ENCODE measurements at regions not wholly inside any gene's neighbourhood (a gene's known extent, or its start where the extent isn't known, plus 50 kb on each side); places are given as distances from the start of the nearest gene placed in this dataset.

- TF ChIP-seq POLR2AphosphoS5 (IDR thresholded peaks at IDR 0.05; ENCODE audit: low read depth) (no peak), CTCF (conservative IDR thresholded peaks at IDR 0.05; ENCODE audit: low read depth in 2 of 2) (no peak), EZH2 (IDR thresholded peaks at IDR 0.05; ENCODE audit: low read depth, unreplicated experiment) (no peak), REST (IDR thresholded peaks at IDR 0.05; ENCODE audit: unreplicated experiment) (no peak), ZNF331 (CRISPR knock-in tag; IDR thresholded peaks at IDR 0.05; ENCODE audit: low read depth) (no peak), EZH2phosphoT487 (IDR thresholded peaks at IDR 0.05; ENCODE audit: unreplicated experiment) (no peak), ETS1 (IDR thresholded peaks at IDR 0.05) (no peak), CREB1 (CRISPR knock-in tag; IDR thresholded peaks at IDR 0.05; ENCODE audit: low read depth) (no peak), JUNB (IDR thresholded peaks at IDR 0.05; ENCODE audit: unreplicated experiment) (no peak), STAT1 (IDR thresholded peaks at IDR 0.05; ENCODE audit: unreplicated experiment) (no peak), ZNF462 (CRISPR knock-in tag; IDR thresholded peaks at IDR 0.05) (no peak), ZNF114 (CRISPR knock-in tag; IDR thresholded peaks at IDR 0.05) (no peak), NANOG (IDR thresholded peaks at IDR 0.05; ENCODE audit: borderline replicate concordance) (no peak)
These were observed 98.5 kb upstream of the FAM47C start for GRCh38 chrX:36909676-36910030.
